ENCODE measurements at regions not wholly inside any gene's neighbourhood (a gene's known extent, or its start where the extent isn't known, plus 50 kb on each side); places are given as distances from the start of the nearest gene placed in this dataset.
A peak's percentile ranks its signal among the peaks of the same experiment; 100 is the strongest.
"Not testable (repeated sequence)": the region's sequence is repeated elsewhere in the genome, so short reads cannot be mapped to it uniquely, and the experiment has no call there.

- H3K27ac Mint-ChIP-seq; H3K9me3 ChIP-seq (ENCODE audit: control insufficient read depth in 1 of 2, insufficient read depth in 1 of 2, low read length in 2 of 2); CTCF ChIA-PET; ATAC-seq (ENCODE audit: poor library complexity); H3K27me3 ChIP-seq (ENCODE audit: control insufficient read depth in 1 of 2, insufficient read depth in 2 of 2, low read length in 2 of 2); H3K36me3 Mint-ChIP-seq (ENCODE audit: low read depth); H3K4me1 ChIP-seq (ENCODE audit: insufficient read depth, low read length); H3K27me3 Mint-ChIP-seq; intact Hi-C loops (cut with DNase I, micrococcal nuclease); H3K4me1 Mint-ChIP-seq (ENCODE audit: low read depth); H3K27ac ChIP-seq (ENCODE audit: low read depth in 1 of 2, low read length in 2 of 2); H3K9me3 Mint-ChIP-seq; H3K4me3 Mint-ChIP-seq; POLR2A ChIA-PET; H3K4me3 ChIP-seq (ENCODE audit: low read length); H3K36me3 ChIP-seq (ENCODE audit: insufficient read depth, low read length): not testable (repeated sequence)
- peak in 1 of 14 experiments; percentile 17 for DNase-seq
Observed at GRCh38 chr21:9188322-9188721, 1333.1 kb upstream of the TPTE start.
